ENCODE measurements at regions not wholly inside any gene's neighbourhood (a gene's known extent, or its start where the extent isn't known, plus 50 kb on each side); places are given as distances from the start of the nearest gene placed in this dataset.

DNA sequence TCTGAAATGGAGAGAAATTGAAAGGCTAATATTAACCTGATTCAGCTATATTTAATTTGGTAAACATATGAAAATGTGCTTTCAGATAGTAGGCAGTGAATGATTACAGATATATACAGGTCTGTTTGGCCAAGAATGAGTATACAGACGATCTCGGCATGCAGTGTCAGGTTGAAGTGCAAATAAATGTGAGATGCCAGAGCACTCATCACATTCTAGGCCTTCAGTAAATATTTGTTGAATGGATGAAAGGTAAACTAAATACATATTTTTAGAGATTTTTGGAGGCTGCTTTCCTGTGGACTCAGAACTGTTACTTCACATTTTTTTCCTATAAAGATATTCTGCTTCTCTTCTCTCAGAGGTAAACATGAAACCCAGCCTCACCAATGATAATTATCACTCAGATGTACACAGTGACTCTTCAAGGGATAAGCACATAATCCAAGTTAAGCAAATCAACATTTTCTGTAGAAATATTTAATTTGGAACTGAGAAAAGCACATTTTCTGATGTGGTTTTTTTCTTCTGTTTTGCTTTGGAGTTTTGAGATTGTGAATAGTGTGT is 702.9 kb downstream of the BRINP3 start:
- peaks cover 0 to 4% (median 0%) of the 10 kb centered on the region in 8 donors for H3K9me3 ChIP-seq
- no peak for TF ChIP-seq POLR2AphosphoS5 (IDR thresholded peaks at IDR 0.05)
- TF ChIP-seq, protein P1, sequence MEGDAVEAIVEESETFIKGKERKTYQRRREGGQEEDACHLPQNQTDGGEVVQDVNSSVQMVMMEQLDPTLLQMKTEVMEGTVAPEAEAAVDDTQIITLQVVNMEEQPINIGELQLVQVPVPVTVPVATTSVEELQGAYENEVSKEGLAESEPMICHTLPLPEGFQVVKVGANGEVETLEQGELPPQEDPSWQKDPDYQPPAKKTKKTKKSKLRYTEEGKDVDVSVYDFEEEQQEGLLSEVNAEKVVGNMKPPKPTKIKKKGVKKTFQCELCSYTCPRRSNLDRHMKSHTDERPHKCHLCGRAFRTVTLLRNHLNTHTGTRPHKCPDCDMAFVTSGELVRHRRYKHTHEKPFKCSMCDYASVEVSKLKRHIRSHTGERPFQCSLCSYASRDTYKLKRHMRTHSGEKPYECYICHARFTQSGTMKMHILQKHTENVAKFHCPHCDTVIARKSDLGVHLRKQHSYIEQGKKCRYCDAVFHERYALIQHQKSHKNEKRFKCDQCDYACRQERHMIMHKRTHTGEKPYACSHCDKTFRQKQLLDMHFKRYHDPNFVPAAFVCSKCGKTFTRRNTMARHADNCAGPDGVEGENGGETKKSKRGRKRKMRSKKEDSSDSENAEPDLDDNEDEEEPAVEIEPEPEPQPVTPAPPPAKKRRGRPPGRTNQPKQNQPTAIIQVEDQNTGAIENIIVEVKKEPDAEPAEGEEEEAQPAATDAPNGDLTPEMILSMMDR (IDR thresholded peaks at IDR 0.05 in 8 of 11, conservative IDR thresholded peaks at IDR 0.05 in 3 of 11), result no peak
- no peak for TF ChIP-seq POLR2A (IDR thresholded peaks at IDR 0.05)
- no peaks in the 10 kb centered on the region for H3K4me1 ChIP-seq
- 75 to 88% (median 78%) methylated on average over 2 of the region's 2 CpGs for WGBS, 5 donors
- intact Hi-C loops (cut with DNase I; ENCODE audit: low total_unique reads), result no loop called here
- H3K4me3 ChIP-seq, result no peak overlapping the region
- no peak for DNase-seq
- no peaks in the 10 kb centered on the region for H3K36me3 ChIP-seq
- H3K27me3 ChIP-seq (replicated peaks in 1 of 7), result no peaks in the 10 kb centered on the region
- H3K27ac ChIP-seq, result no peak overlapping the region

DNA sequence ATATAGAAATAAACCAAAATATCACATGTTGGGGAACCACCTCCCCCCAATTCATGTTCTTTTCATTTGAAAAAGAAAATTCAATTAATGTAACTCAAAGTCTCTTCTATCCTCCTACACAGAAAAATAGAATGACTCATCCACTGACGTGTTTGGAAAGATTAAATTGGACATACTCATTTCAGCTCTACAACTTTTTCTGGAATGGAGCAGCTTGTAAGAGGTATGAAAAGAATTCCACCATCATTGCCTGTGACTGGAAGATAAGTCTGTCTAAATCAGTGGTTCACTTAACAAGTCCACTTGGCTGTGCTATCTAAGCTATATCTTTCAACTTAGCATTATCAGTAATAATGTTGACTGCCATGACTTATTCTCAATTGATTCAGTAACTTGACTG is 702.3 kb downstream of the BRINP3 start:
- TF ChIP-seq POLR2A (IDR thresholded peaks at IDR 0.05), result no peak
- TF ChIP-seq POLR2AphosphoS5 (IDR thresholded peaks at IDR 0.05), result no peak
- TF ChIP-seq, protein P1 (IDR thresholded peaks at IDR 0.05 in 8 of 11, conservative IDR thresholded peaks at IDR 0.05 in 3 of 11), result no peak
- DNase-seq, result no peak
- Histone ChIP-seq H3K36me3 (no peaks in the 10 kb centered on the region), H3K27ac (no peak overlapping the region), H3K4me1 (no peaks in the 10 kb centered on the region), H3K9me3 (peaks cover 0 to 4% (median 0%) of the 10 kb centered on the region in 8 donors), H3K27me3 (replicated peaks in 1 of 7) (no peaks in the 10 kb centered on the region), H3K4me3 (no peak overlapping the region)
- intact Hi-C loops (cut with DNase I; ENCODE audit: low total_unique reads), result no loop called here
- WGBS, 5 donors, result 54 to 77% (median 68%) methylated on average over 1 of the region's 1 CpG

DNA sequence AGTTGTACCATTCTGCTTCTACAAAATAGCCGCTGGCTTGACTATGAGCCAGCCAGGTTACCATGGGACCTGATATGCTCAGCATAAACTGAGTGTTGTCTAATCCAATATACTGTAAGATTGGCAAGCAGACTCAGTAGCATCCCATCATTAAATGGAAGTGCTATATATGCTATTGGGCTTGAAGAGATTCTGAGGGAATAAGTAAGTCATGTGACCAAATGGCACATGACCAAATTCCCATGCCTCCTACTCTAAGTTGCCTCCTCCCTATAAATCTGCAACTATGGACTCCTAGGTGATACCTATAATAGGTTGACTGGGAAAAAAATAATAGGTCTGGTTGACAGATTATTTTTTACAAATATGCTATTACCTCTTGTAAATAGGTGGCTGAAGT is 698.6 kb downstream of the BRINP3 start:
- Histone ChIP-seq H3K9me3 (peaks cover 0 to 4% (median 0%) of the 10 kb centered on the region in 8 donors), H3K27me3 (replicated peaks in 1 of 7) (no peaks in the 10 kb centered on the region), H3K4me1 (no peaks in the 10 kb centered on the region), H3K36me3 (no peaks in the 10 kb centered on the region), H3K27ac (no peak overlapping the region), H3K4me3 (no peak overlapping the region)
- DNase-seq, result no peak
- TF ChIP-seq, protein P1 (IDR thresholded peaks at IDR 0.05 in 8 of 11, conservative IDR thresholded peaks at IDR 0.05 in 3 of 11), result no peak
- TF ChIP-seq POLR2A (IDR thresholded peaks at IDR 0.05) (no peak), POLR2AphosphoS5 (IDR thresholded peaks at IDR 0.05) (no peak)
- intact Hi-C loops (cut with DNase I; ENCODE audit: low total_unique reads), result no loop called here
- WGBS, 5 donors, result 79 to 92% (median 81%) methylated on average over 1 of the region's 1 CpG

DNA sequence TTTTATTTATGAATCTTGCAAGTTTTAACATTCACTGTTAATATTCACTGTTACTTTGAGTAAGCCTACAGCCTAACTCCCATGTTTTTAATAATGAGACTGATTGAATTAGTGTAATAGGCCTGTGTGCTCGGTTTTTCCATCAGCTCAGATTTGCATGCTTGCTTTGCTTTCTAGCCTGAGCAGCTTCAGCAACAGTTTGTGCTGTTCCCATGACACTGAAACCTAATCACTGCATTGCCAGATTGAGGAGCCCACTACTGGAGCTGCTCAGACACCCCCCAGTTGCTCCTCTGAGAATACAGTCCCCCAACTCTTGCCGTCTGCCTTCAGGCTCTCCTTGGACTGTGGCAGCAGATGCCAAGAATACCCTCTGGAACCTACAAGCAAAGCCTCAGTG is 695.4 kb downstream of the BRINP3 start:
- intact Hi-C loops (cut with DNase I; ENCODE audit: low total_unique reads), result no loop called here
- Histone ChIP-seq H3K27me3 (replicated peaks in 1 of 7) (no peaks in the 10 kb centered on the region), H3K36me3 (no peaks in the 10 kb centered on the region), H3K9me3 (peaks cover 0 to 7% (median 0%) of the 10 kb centered on the region in 8 donors), H3K4me3 (no peak overlapping the region), H3K27ac (no peak overlapping the region), H3K4me1 (no peaks in the 10 kb centered on the region)
- WGBS, 5 donors, result 52 to 72% (median 69%) methylated on average over 2 of the region's 2 CpGs
- no peak for DNase-seq
- TF ChIP-seq, protein P1 (IDR thresholded peaks at IDR 0.05 in 8 of 11, conservative IDR thresholded peaks at IDR 0.05 in 3 of 11), result no peak
- TF ChIP-seq POLR2A (IDR thresholded peaks at IDR 0.05) (no peak), POLR2AphosphoS5 (IDR thresholded peaks at IDR 0.05) (no peak)
